SH-SY5Y (cell line): ENCODE measurements at regions not wholly inside any gene's neighbourhood (a gene's known extent, or its start where the extent isn't known, plus 50 kb on each side); places are given as distances from the start of the nearest gene placed in this dataset.

Experiments used
- GATA2 ChIP-seq: IDR thresholded peaks from 2 replicates; pipeline ENCODE4 v1.6.1; 2011; ENCODE audit warnings: mild to moderate bottlenecking, low read depth, low read length
- GATA3 ChIP-seq: IDR thresholded peaks from 2 replicates; pipeline ENCODE4 v1.6.1; 2011; ENCODE audit warnings: low read depth, mild to moderate bottlenecking, low read length, moderate library complexity

DNA sequence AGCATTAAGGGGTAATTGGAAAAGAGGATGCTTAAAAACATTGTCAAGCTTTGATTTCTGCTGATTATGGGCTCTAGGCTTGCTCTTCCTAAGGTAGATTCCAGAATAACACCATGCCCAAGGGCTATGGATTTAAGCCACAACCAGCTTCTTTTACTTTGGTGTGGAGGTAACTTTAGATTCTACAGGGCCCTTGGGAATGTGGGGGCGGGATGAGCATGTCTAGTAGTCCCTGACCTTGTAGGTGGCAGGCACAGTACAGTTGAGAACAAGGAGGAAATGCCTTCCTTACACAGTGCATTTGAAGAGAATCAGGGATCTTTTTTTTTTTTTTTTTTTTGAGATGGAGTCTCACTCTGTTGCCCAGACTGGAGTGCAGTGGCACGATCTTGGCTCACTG is 364.2 kb downstream of the NYAP2 start:
- TF ChIP-seq GATA2 (no peak), GATA3 (no peak)
